Left ventricle myocardium inferior (tissue), 1 donor: ENCODE measurements at regions not wholly inside any gene's neighbourhood (a gene's known extent, or its start where the extent isn't known, plus 50 kb on each side); places are given as distances from the start of the nearest gene placed in this dataset. TPM values are rescaled to one million over a fixed set of nuclear protein-coding genes. Genes with fewer than 3 reads are reported as not detected.

Source experiments
- DNase-seq: peaks from one replicate; pipeline ENCODE4 v3.0.0-alpha.2; 2020
- H3K27ac ChIP-seq: fragments of 200-600 bp; replicated peaks from 2 replicates; pipeline ENCODE4 v1.8.0; 2021
- H3K27me3 ChIP-seq: fragments of 200-600 bp; 2 replicates; pipeline ENCODE4 v1.8.0; 2021; ENCODE audit warnings: low read depth
- H3K36me3 ChIP-seq: fragments of 200-600 bp; 2 replicates; pipeline ENCODE4 v1.8.0; 2021
- H3K4me1 ChIP-seq: fragments of 200-600 bp; 2 replicates; pipeline ENCODE4 v1.8.0; 2021
- H3K4me3 ChIP-seq: fragments of 200-600 bp; 2 replicates; pipeline ENCODE4 v1.8.0; 2021; ENCODE audit warnings: mild to moderate bottlenecking, moderate library complexity
- H3K9me3 ChIP-seq: fragments of 200-600 bp; replicated peaks from 2 replicates; pipeline ENCODE4 v1.8.0; 2021
- CTCF ChIP-seq: fragments of 200-600 bp; IDR thresholded peaks from 2 replicates; pipeline ENCODE4 v1.8.0; 2021; ENCODE audit warnings: antibody characterized with exemption, mild to moderate bottlenecking, borderline replicate concordance
- intact Hi-C: fragments of 100-400 bp; cut with micrococcal nuclease; formaldehyde crosslinking; loops from one replicate; pipeline ENCODE4 v1.11.0; 2022
- microRNA-seq: library from miRNA; unstranded; fragments of <30 nt; microRNA quantifications from one replicate; pipeline ENCODE4 v1.2.0, GENCODE V29; 2020
- donor health status: DM: no; HTN: yes; CAD: no; lungs with severe emphysema.

DNA sequence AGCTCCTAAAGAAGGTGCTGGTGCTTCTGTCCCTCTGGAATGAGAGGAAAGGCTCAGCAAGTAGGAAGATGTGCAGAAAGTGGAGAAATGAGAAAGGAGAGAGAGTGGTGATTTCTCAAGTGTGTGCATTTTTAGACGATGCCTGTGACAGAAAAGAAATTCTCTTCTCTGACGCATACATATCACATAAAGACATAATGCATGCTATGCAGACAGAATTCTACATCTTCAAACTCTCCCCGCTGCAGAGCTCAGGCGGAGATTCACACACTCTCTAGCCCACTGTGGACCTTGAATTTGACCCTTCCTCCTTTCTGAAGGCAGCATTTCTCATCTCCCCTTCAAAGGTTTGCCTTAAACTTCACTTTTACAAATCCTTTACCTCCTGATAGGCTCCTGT is 52.0 kb upstream of the CAMK1G start:
- Histone ChIP-seq H3K36me3 (no peaks in the 10 kb centered on the region), H3K27ac (no peak overlapping the region), H3K4me3 (no peak overlapping the region), H3K9me3 (no peaks in the 10 kb centered on the region), H3K4me1 (no peaks in the 10 kb centered on the region), H3K27me3 (peaks cover 68% of the 10 kb centered on the region)
- intact Hi-C loops = no loop called here
- TF ChIP-seq CTCF = no peak
- no peak for DNase-seq

Small RNA genes lying in the stretch of these regions (microRNA-seq; reads per million reads assigned to microRNA genes)
- not detected for gene MIR205
